GM12891 (cell line): ENCODE measurements at regions not wholly inside any gene's neighbourhood (a gene's known extent, or its start where the extent isn't known, plus 50 kb on each side); places are given as distances from the start of the nearest gene placed in this dataset.

Experiments
- POLR2A ChIP-seq: IDR thresholded peaks from 2 replicates; pipeline ENCODE4 v1.6.1; 2011; ENCODE audit warnings: low read depth, low read length, control low read depth
- POLR2AphosphoS5 ChIP-seq: IDR thresholded peaks from 2 replicates; pipeline ENCODE4 v1.6.1; 2011; ENCODE audit warnings: low read depth, low read length, control low read depth
- SPI1 ChIP-seq: IDR thresholded peaks from 2 replicates; pipeline ENCODE4 v1.6.1; 2011; ENCODE audit warnings: low read depth, low read length, control low read depth
- TAF1 ChIP-seq: IDR thresholded peaks from 2 replicates; pipeline ENCODE4 v1.6.1; 2011; ENCODE audit warnings: low read depth, low read length, control low read depth

DNA sequence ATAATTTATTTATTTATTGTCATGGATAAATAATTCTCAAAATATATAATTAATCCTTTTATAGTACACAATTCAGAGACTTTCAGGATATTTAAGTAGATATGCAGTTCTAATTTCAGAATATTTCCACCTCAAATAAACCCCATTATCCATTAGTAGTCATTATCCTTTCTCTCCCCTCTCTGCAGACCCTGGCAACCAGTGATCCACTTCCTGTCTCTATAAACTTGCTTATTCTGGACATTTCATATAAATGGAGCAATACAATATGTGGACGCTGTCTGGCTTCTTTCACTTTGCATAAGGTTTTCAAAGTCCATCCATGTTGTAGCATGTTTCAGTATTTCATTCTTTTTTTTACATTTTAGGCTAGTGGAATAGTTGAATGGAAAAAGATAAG is 230.2 kb downstream of the FZD1 start:
- TF ChIP-seq SPI1: no peak
- no peak for TF ChIP-seq POLR2A
- TF ChIP-seq POLR2AphosphoS5: no peak
- no peak for TF ChIP-seq TAF1
